Kidney epithelial cell (primary cell): ENCODE measurements at regions not wholly inside any gene's neighbourhood (a gene's known extent, or its start where the extent isn't known, plus 50 kb on each side); places are given as distances from the start of the nearest gene placed in this dataset.

ENCODE experiments used
- DNase-seq: peaks from one replicate; pipeline ENCODE4 v3.0.0-alpha.2; 2010; ENCODE audit warnings: low read depth
- H3K27me3 ChIP-seq: 2 replicates; pipeline ENCODE4 v1.6.0; 2011; ENCODE audit warnings: low read length; ENCODE audit not compliant: control insufficient read depth, insufficient read depth
- H3K36me3 ChIP-seq: 2 replicates; pipeline ENCODE4 v1.5.1; 2011; ENCODE audit warnings: low read length; ENCODE audit not compliant: control insufficient read depth, insufficient read depth
- H3K4me3 ChIP-seq: 2 replicates; pipeline ENCODE4 v1.5.1; 2011; ENCODE audit warnings: low read depth, mild to moderate bottlenecking, control low read depth, low read length
- TF ChIP-seq, protein P1 (sequence below): IDR thresholded peaks from 2 replicates; pipeline ENCODE4 v1.5.1; 2011; ENCODE audit warnings: mild to moderate bottlenecking, moderate library complexity, low read length, control low read depth, inconsistent platforms; ENCODE audit not compliant: insufficient read depth, poor library complexity, severe bottlenecking

DNA sequence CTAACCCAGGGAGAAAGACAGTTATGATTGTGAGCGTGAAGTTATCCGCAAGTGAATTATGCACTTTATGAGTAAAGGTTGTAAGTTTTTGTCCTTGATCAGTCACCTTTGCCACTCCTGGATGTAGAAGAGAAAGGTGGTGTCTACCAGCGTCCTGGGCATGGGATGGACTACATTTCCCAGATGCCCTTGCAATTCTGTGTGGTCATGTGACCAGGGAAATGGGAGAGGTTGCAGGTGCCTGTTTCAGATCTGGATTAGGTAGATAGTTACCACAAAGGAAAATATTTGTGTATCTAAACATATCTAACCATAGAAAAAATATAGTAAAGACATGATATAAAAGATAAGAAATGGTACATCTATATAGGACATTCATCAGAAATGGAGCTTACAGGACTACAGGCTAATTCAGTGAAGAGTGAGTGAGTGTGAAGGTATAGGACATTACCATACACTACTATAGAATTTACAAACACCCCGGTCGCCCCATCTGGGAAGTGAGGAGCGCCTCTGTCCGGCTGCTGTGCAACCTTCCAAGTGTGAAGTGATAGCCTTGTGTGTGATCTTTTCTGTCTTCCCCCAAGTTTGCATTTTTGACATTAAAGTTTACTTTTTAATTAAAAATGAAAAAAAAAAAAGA, 51.6 kb upstream of the CACNA1A start:
- no peaks in the 10 kb centered on the region for H3K27me3 ChIP-seq
- no peak overlapping the region for H3K4me3 ChIP-seq
- no peaks in the 10 kb centered on the region for H3K36me3 ChIP-seq
- no peak for DNase-seq
- TF ChIP-seq, protein P1, sequence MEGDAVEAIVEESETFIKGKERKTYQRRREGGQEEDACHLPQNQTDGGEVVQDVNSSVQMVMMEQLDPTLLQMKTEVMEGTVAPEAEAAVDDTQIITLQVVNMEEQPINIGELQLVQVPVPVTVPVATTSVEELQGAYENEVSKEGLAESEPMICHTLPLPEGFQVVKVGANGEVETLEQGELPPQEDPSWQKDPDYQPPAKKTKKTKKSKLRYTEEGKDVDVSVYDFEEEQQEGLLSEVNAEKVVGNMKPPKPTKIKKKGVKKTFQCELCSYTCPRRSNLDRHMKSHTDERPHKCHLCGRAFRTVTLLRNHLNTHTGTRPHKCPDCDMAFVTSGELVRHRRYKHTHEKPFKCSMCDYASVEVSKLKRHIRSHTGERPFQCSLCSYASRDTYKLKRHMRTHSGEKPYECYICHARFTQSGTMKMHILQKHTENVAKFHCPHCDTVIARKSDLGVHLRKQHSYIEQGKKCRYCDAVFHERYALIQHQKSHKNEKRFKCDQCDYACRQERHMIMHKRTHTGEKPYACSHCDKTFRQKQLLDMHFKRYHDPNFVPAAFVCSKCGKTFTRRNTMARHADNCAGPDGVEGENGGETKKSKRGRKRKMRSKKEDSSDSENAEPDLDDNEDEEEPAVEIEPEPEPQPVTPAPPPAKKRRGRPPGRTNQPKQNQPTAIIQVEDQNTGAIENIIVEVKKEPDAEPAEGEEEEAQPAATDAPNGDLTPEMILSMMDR: no peak

DNA sequence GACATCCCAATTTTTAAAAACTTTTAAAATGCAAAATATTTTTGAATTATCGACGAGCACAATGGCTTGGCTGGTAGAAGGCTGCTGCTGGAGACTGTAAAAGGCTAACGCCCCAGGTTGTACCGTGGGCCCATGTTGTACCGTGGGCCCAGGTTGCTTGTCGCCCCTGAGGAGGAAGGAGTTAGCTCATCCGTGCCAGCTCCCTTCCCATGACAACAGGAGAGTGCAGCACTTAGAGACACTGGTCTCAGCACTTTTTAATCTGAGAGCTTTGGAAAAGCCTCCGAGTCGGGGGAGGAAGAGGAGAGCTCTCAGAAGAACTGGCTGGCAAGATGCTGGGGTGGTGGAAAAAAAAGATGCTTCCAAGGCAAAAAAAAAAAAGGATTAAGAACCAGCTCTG, 50.3 kb upstream of the CACNA1A start:
- TF ChIP-seq, protein P1: no peak
- DNase-seq: no peak
- no peaks in the 10 kb centered on the region for H3K36me3 ChIP-seq
- H3K27me3 ChIP-seq: no peaks in the 10 kb centered on the region
- no peak overlapping the region for H3K4me3 ChIP-seq
